GM19467 (cell line): ENCODE measurements at regions not wholly inside any gene's neighbourhood (a gene's known extent, or its start where the extent isn't known, plus 50 kb on each side); places are given as distances from the start of the nearest gene placed in this dataset.

Experiments
- ATAC-seq: cut with Tn5 transposase; IDR thresholded peaks from one replicate; pipeline ENCODE4 v1.9.1; 2021; ENCODE audit warnings: mild to moderate bottlenecking, moderate library complexity; ENCODE audit not compliant: unreplicated experiment

DNA sequence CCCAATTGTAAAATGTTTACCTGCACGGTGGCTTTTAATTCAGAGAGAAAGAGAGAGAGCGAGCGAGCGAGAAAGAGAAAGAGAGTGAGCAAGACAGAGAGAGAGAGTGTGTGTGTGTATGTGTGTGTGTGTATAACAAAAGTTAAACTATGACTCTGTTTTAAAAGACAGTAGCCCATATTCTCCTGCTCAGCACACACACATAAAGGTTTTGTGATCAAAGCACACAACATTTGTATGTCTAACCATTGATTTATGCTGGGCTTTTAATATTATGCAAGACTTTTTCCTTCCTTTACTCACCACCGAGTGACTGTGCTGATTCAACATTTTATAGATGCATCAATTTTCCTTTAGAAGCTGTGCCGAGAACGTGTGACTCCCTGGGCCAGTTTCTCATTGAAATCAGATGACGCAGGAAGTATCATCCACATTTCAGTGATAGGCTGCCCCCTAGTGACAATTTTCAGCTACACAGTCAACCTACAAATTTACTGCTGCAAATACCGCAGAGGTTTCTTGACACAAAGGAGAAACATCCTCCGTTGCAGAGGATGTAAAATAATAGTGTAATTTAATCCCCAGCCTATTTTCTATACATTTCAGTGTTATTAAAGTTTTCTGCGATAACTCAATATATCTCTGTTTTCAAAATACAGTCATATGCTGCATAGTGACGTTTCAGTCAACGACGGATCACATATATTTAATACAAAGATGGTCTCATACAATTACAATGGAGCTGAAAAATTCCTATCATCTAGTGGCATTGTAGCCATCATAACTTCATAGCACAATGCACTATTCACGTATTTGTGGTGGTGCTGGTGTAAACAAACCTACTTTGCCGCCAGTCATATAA is 165.9 kb upstream of the TANK start:
- ATAC-seq, result peak; percentile 92

GRCh38 chr2:160996584-160996983 is 163.6 kb upstream of the TANK start:
- no peak for ATAC-seq

- ATAC-seq, result no peak
These were observed 155.8 kb upstream of the TANK start for GRCh38 chr2:161004379-161004778.

- ATAC-seq, result no peak
These were observed 155.1 kb upstream of the TANK start for GRCh38 chr2:161005170-161005569.

GRCh38 chr2:161008311-161008710 is 151.9 kb upstream of the TANK start:
- no peak for ATAC-seq

GRCh38 chr2:161010503-161011015 is 149.7 kb upstream of the TANK start:
- ATAC-seq, result no peak

GRCh38 chr2:161017780-161018470 is 142.3 kb upstream of the TANK start:
- no peak for ATAC-seq

- ATAC-seq, result no peak
These were observed 140.9 kb upstream of the TANK start for GRCh38 chr2:161019311-161019710.

DNA sequence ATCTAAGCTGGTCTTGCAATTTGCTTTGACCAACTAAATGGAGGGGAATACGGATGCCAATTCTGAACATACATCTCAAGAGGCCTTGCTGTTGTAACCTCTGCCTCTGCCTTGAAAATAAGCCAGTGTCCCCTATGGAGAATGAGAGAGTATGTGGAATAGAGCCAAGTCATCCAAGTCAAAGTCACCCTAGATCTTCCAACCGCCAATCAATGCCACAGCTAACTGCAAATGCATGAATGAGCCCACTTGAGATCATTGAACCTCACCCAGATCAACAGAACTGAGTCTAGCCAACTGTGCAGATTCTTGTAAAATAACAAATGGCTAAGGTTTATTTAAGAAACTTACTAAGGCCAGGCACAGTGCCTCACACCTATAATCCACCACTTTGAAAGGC is 139.8 kb upstream of the TANK start:
- ATAC-seq, result no peak

DNA sequence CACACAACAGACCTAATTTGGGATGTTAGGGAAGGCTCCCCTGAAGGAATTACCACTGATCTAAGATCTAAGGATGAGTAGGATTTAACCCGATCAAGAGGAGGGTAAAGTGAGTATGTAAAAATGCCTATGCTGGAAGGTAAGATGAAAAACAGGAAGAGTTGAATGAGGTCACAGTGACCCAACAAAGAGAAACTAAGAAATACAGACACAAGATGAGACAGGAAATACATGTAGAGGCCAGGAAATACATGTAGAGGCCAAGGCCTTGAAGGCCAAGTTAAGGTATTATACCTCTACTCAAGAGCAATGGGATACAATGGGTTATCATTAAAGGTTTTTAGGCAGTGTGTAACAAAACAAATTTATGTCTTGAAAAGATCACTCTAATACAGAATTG is 131.6 kb upstream of the TANK start:
- no peak for ATAC-seq

DNA sequence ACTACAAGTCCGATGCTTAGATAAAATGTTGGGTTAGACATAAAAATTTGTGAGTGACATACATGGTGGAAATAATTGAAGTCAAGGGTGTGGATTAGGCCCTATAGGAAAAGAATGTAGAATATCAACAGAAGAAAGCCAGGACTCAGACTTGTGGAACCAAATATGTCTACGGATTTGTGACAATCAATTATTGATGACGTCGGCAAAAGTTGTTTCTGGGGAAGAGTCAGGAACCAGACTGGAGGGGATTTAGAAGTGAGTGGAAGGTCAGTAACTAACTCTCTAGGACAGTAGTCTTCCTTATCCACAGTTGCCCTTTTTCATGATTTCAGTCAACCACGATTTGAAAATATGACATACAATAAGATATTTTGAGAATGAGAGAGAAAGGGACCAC is 130.9 kb upstream of the TANK start:
- ATAC-seq, result no peak

- ATAC-seq, result no peak
These were observed 129.8 kb upstream of the TANK start for GRCh38 chr2:161030260-161031063.

GRCh38 chr2:161031511-161031910 is 128.7 kb upstream of the TANK start:
- no peak for ATAC-seq

- no peak for ATAC-seq
These were observed 127.6 kb upstream of the TANK start for GRCh38 chr2:161032635-161033034.

DNA sequence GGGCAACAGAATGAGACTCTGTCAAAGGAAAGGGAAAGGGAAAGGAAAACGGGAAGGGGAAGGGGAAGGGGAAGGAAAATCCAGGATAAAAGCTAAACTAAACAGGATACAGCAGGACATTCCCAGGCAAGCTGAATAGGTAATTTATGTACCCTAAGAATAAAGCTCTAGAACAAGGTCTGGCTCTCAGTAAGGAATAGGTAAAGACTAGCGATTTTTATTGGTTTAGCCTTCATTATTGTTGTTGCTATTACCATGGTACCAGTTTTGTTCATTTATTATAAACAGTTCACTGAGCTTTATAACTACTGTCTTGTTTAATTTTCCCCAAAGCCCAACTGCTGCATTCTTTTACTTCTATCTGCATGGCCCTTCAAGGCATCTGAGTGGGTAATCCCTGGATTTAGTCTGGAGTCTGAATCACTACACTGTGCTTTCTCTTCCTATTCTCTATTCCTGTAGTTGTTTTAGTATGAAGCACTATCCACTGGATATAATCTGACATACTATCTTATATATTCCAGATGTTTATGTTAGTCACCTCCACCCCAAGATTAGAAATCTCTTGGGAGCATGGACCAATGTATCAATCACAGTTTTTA is 127.1 kb upstream of the TANK start:
- no peak for ATAC-seq

DNA sequence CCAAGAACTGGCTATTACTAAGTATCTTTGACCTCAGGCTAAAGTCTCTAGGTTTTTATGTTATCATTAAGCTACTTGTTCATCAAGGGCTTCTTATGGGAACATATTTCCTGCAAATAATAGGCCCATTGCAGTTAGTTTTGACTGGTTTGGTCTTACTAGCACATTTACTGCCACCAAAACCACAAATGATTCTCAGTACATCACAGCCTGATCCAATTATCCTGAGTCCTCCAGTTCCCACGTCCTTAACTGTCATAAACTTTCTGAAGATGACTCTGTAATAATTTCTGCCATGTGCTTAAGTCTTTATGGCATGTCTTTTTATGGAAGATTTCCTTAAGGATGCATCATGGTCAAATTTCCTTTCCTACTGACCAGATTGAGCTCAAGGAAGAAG is 123.3 kb upstream of the TANK start:
- no peak for ATAC-seq

- ATAC-seq, result no peak
These were observed 121.2 kb upstream of the TANK start for GRCh38 chr2:161039071-161039470.

- ATAC-seq, result no peak
These were observed 118.9 kb upstream of the TANK start for GRCh38 chr2:161041356-161041755.

DNA sequence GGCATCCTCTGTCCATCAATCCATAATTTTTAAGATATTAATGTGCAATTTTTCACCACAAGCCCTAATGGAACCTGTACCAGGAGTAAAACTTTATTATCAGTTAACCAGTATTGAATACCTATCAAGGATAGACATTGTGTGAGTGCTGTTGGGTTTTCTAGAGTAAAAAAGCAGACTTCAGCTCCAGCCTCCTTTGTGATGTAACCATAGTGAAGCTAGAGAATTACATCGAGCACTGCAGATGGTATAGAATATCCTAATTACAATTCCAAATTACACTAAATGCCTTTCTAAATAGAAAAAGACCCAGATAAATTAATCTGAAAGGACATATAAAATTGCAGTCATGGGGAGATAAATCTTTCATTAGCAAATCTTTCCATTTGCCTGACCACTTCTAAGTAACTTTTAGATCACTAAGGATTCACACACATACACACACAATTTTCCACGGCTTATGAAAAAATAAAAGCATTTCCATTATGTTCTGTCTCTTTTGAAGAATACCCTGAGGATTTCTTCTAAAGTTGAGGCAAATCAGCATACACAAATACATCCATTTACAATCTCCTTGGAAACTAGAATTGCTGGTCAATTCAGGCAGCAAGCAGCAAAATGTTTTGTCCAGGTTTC is 117.1 kb upstream of the TANK start:
- no peak for ATAC-seq

- no peak for ATAC-seq
These were observed 115.9 kb upstream of the TANK start for GRCh38 chr2:161044095-161044865.
